Mammary epithelial cell (primary cell): ENCODE measurements at regions not wholly inside any gene's neighbourhood (a gene's known extent, or its start where the extent isn't known, plus 50 kb on each side); places are given as distances from the start of the nearest gene placed in this dataset.

Experiments used
- CTCF ChIP-seq, 2 donors: IDR thresholded peaks in 1 of 2; conservative IDR thresholded peaks in 1 of 2; 2 replicates each; pipeline ENCODE4 v1.5.1; 2011 to 2012; ENCODE audit warnings: inconsistent platforms in 2 of 2, low read length in 2 of 2, mild to moderate bottlenecking in 2 of 2, control low read depth in 1 of 2, low read depth in 1 of 2; ENCODE audit not compliant: insufficient read depth in 1 of 2; ENCODE audit errors: extremely low read depth in 1 of 2
- EZH2 ChIP-seq: IDR thresholded peaks from 2 replicates; pipeline ENCODE4 v1.6.1; 2012; ENCODE audit warnings: low read length, inconsistent platforms, borderline replicate concordance

GRCh38 chr4:179597301-179597700 lies 2155.1 kb upstream of the AGA start:
- TF ChIP-seq CTCF (conservative IDR thresholded peaks at IDR 0.05 in 1 of 2, IDR thresholded peaks at IDR 0.05 in 1 of 2; ENCODE audit: extremely low read depth in 1 of 2, insufficient read depth in 1 of 2, low read depth in 1 of 2, low read length in 2 of 2) (no peak), EZH2 (no peak)
